RPMI8226 (cell line): ENCODE measurements at regions not wholly inside any gene's neighbourhood (a gene's known extent, or its start where the extent isn't known, plus 50 kb on each side); places are given as distances from the start of the nearest gene placed in this dataset.
"Not testable (repeated sequence)": the region's sequence is repeated elsewhere in the genome, so short reads cannot be mapped to it uniquely, and the experiment has no call there.

Source experiments
- DNase-seq: peaks from one replicate; pipeline ENCODE4 v3.0.0-alpha.2; 2015

- no peak for DNase-seq
These were observed 289.2 kb downstream of the CD83 start for GRCh38 chr6:14406614-14407331.

DNA sequence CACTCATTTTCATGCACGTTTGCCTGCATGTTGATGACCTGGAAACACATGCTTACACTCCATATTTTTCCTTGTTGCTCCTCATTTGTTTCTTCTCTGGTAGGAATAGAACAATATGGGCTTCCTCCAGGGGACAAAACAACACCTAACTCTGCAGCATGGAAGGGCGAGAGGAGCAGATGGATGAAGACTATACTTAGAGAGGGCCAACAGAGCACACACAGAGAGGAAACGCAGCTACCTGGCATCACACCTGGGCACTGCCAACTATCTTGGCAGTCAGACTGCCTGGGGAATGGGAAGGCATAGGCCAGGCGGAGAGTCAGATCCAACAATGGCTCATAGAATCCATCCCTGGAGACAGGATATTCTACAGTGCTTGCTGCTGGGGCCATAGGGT lies 290.9 kb downstream of the CD83 start:
- no peak for DNase-seq

GRCh38 chr6:14412026-14412425 lies 294.5 kb downstream of the CD83 start:
- no peak for DNase-seq

- no peak for DNase-seq
These were observed 297.9 kb downstream of the CD83 start for GRCh38 chr6:14415452-14415851.

DNA sequence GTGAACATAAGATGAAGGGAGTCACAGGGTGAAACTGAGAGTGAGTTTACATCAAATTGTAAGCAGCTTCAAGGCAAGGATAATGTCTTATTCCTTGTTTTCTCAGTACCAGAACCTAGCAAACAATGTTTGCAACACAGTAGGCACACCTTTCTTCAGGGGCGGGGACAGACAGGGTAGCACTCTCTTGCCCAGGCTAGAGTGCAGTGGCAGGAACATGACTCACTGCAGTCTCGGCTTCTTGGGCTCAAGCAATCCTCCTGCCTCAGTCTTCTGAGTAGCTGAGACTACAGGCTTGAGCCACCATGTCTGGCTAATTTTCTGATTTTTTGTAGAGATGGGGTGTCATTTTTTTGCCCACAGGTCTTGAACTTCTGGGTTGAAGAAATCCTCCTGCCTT lies 299.8 kb downstream of the CD83 start:
- DNase-seq = no peak

DNA sequence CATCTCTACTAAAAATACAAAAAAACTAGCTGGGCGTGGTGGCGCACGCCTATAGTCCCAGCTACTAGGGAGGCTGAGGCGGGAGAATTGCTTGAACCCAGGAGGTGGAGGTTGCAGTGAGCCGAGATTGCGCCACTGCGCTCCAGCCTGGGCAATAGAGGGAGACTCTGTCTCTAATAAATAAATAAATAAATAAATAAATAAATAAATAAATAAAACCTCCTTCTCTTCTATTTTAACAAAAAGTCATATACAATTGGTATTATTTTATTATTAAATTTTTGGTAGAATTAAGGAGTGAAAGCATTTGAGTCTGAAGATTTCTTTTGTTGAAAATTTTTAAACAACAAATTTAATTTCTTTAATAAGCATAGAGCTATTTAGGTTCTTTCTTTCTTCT lies 301.7 kb downstream of the CD83 start:
- not testable (repeated sequence) for DNase-seq

DNA sequence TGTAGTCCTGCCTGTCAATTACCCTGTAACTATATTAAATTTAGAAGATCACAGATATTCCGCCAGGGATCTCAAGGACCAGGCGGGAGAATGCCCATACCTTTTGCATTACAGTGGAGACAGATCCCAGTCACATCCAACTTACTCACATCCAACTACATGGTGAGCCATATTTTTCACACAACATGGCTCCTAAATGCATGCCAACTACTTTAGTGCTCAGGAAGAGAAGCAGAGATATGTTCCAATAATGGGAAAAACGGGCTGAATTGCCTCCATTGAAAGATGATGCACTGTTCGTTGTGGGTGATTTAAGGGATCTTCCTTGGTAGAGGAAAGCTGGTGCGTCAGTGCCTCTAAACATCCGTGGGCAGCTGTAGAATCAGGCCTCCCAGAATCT lies 304.5 kb downstream of the CD83 start:
- no peak for DNase-seq

GRCh38 chr6:14422917-14423316 lies 305.3 kb downstream of the CD83 start:
- DNase-seq = no peak

GRCh38 chr6:14423330-14423729 lies 305.8 kb downstream of the CD83 start:
- DNase-seq = no peak

- DNase-seq = no peak
These were observed 306.4 kb downstream of the CD83 start for GRCh38 chr6:14423955-14424354.

GRCh38 chr6:14425805-14426204 lies 308.2 kb downstream of the CD83 start:
- no peak for DNase-seq

- no peak for DNase-seq
These were observed 308.7 kb downstream of the CD83 start for GRCh38 chr6:14426281-14426680.

DNA sequence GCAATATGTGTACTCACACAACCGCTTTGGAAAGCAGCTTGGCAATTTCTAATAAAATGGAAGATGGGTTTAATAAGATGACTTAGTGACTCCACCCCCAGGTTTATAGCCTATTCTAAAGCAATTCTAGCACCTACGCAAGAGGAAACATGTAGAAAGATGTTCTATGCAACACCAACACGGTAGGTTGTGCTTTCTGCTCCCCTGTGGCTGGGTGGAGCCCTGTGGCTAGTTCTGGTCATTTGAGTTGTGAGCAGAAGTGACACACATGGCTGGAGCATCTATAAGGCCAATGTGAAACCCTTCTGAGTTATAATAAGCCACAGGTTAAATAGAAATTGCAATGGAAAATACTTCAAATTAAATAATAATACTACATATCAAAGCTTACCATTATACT lies 310.7 kb downstream of the CD83 start:
- no peak for DNase-seq

- DNase-seq = no peak
These were observed 311.8 kb downstream of the CD83 start for GRCh38 chr6:14429396-14429795.

DNA sequence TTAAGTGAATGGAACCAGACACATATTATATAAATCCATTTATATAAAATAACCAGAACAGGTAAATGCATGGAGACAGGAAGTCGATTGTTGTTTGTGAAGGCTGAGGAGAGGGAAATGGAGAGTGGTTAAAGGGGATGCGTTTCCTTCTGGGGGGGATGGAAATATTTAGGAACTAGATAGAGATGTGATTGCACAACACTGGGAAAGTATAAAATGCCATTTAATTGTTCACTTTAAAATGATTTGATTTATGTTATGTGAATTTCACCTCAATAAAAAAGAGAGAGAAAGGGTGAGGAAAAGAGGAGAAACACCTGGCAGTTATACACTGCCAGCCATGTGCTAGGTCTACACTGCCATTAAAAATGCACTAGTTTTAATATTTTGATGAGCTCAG lies 312.6 kb downstream of the CD83 start:
- no peak for DNase-seq

DNA sequence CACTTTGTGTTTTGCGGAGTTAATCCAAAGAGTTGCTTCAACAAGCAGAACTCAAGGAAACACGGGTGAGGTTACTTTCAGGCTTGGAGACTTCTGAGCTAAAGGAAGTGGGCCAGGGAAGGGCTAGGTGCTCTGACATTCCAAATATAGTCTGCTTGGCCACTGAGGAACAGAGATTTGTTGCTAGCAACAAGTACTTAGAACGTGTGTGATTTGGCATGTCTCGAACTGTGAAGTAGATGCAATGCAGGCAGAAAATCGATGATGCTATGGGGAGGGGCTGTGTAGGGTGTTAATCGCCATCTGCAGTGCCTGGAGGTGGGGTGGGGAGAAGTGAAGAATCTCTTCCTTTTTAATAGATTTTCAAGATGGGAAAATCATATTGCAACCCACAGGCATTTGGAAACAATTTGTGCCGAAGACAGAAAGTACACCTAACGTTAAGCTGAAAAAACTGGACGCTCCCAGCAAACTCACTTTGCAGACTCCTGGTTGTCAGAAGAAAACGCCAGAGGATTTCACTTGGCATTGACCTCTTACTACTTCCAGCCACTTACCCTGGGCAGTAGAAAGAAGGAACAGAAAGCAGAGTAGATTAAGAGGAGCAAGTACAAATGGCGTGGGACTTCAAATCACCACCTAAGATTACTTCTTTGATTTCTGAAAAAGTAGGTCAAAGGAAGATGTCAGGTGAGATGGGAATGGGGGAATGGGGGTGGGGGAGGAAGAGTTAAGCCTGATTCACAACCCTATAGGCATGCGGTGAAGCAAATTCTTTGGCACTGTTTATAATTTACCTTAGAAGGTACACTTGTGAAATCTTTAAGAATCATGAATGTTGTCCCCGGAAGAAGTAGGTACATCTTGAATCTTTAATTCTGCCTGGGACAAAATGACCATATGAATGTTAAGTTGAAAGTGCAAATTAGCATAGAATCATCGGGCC lies 314.1 kb downstream of the CD83 start:
- no peak for DNase-seq

- no peak for DNase-seq
These were observed 317.5 kb downstream of the CD83 start for GRCh38 chr6:14434916-14435690.

GRCh38 chr6:14436592-14437132 lies 319.1 kb downstream of the CD83 start:
- DNase-seq = no peak

- DNase-seq = no peak
These were observed 321.8 kb downstream of the CD83 start for GRCh38 chr6:14439419-14439818.

GRCh38 chr6:14440215-14440910 lies 322.8 kb downstream of the CD83 start:
- no peak for DNase-seq

DNA sequence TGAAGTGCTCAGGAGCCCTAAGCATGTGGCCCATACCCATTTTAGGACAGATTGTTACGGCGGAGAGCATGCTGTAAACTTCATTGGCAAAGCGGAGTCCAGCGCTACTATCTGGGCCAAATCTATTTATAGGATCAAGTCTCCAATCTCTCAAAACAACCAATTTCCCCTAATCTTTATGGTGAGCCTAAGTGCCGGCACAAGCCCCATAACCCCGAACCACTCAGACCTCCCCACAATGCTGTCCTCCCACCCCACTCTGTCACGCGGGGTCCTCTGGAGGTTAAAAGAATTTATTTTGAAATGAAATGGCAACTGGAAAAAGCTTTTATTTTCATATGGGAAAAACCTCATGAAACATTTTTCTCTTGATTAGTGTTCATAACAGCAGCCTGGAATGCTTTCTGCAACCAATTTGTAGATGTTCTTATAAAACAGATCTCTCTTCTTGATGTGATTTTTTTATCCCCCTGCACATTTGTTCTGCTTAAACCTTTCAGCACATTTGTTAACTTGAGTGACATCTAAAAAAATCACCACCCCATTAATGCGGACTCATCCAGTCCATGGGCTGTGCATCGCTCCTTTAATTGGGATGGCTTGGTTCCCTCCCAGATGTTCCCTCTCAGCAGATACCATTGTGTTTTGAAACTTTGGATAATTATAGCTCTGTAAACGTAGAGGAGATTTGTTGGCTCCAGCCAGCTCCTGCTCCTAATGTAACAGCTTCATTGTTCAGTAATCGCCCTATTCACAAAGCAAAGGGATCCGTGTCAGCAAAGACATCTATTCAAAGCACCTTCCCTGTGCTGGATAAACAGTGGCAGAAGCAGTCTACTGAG lies 323.6 kb downstream of the CD83 start:
- no peak for DNase-seq

DNA sequence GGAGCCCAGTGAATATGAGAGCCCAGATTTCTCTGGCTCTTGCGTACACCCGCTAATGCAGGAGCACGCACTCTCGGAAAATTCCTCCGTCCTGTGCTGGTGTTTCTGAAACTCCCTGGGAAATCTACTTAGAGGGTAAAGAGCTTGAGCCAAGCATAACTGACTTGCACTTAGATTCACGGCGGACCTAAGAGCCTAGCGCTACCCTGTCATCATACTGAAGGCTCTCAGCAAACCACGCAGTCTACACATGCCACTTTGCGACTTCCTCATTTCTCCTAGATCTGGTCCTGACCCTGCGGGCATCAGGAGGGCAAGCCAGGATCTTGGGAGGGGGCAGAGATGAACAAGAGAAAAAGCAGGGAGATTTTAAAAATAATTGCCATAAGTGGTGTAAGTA lies 324.7 kb downstream of the CD83 start:
- DNase-seq = no peak
